ENCODE measurements at regions not wholly inside any gene's neighbourhood (a gene's known extent, or its start where the extent isn't known, plus 50 kb on each side); places are given as distances from the start of the nearest gene placed in this dataset.
"Not testable (repeated sequence)": the region's sequence is repeated elsewhere in the genome, so short reads cannot be mapped to it uniquely, and the experiment has no call there.

DNA sequence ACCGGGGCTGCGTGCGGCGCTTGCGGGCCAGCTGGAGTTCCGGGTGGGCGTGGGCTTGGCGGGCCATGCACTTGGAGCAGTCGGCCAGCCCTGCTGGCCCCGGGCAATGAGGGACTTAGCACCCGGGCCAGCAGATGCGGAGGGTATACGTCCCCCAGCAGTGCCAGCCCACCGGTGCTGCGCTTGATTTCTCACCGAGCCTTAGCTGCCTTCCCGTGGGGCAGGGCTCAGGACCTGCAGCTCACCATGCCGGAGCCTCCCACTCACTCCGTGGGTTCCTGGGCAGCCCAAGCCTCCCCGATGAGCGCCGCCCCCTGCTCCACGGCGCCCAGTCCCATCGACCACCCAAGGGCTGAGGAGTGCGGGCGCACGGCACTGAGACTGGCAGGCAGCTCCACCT lies 51.4 kb upstream of the INPP4B start:
- not testable (repeated sequence) for DNase-seq

GRCh38 chr4:142900622-142901021 lies 54.5 kb upstream of the INPP4B start:
- DNase-seq = no peak

GRCh38 chr4:142901166-142901662 lies 55.1 kb upstream of the INPP4B start:
- DNase-seq = no peak

- not testable (repeated sequence) for DNase-seq
These were observed 57.5 kb upstream of the INPP4B start for GRCh38 chr4:142903617-142904016.

DNA sequence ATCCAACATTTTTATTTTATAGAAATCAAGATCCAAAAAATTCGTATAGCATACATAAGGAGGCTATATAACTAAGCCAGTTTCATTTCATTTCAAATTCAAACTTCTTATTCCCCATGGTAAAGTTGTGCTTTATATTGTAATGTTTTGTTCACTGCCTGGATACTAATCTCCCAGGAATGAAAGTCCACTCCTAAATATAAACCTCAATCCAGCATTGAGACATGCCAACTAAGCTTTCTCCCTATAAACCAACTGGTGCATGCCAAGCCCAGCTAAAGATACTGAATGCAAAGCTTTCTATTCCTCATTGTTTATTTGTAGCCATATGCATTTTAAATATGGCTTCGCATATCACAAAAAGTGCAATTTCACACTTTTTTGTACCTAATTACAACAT lies 63.8 kb upstream of the INPP4B start:
- no peak for DNase-seq

GRCh38 chr4:142913034-142913433 lies 66.9 kb upstream of the INPP4B start:
- no peak for DNase-seq

DNA sequence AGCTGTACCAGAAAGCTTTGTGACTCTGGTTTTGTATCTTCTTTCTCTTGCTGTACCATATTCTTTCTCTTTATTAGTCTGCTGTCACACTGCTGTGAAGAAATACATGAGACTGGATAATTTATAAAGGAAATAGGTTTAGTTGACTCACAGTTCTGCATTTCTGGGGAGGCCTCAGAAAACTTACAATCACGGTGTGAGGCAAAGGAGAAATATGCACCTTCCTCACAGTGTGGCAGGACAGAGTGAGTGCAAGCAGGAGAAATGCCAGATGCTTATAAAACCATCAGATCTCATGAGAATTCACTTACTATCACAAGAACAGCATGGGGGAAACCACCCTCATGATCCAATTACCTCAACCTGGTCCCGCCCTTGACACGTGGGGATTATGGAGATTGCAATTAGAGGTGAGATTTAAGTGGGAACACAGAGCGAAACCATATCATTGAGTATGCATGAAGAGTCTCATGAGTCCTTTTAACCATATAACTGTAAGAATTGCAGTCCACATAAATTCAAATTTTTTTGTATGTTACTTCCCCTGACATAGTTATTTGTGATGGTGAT lies 67.4 kb upstream of the INPP4B start:
- no peak for DNase-seq

DNA sequence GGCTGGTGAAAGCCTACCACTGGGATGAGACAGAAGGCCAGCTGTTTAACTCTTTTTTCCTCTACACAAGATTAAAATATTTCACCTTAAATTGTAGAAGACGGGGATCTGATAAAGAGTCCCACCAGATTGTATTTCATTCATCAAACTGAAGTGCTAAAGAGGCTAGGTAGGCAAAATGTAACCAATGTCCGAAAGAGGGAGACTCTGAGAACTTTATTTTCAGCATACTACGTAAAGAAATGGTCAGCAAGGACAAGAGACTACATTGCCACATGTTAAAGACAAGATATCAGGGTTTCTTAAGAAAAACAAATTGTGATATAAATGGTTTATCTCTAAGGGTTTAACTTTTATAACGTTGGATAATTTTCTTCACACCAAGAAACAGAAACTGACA lies 71.6 kb upstream of the INPP4B start:
- no peak for DNase-seq

DNA sequence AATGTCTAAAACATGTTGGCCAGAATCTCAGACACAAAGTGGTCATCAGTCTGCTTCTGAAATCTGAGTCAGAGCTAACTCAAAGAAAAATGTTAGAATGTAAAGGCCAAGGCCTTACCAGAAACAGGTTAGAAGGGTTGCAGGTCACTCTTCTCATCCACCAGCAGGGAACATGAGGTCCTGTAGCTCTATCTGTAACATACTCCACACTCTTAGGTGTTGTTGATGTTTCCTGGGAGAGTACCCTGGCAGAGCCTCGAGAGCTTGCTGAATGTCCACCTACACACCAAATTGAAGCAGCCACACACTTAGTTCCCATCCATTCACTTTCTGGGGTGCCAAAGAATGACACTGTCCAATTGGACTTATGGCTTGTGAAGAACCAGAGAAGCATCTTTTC lies 76.6 kb upstream of the INPP4B start:
- DNase-seq = no peak

DNA sequence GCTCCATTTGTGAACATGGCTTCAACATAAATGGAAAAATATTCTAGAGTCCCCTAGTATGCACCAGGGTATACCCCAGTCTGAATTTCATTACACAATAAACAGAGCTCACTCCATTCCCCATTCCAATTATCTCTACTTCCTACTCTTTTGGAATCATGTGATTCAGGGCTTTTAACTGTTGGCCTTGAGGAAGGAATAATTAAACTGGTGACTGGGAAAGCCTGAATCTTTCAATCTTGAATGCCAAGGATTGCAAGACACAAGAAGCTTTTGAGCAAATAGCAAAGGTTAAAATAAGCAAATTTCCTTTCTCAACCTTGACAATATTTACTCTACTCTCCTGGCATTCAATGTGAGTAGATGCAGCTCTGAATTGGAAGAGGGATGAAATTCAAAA lies 77.5 kb upstream of the INPP4B start:
- DNase-seq = no peak

GRCh38 chr4:142925161-142925560 lies 79.1 kb upstream of the INPP4B start:
- DNase-seq = no peak

DNA sequence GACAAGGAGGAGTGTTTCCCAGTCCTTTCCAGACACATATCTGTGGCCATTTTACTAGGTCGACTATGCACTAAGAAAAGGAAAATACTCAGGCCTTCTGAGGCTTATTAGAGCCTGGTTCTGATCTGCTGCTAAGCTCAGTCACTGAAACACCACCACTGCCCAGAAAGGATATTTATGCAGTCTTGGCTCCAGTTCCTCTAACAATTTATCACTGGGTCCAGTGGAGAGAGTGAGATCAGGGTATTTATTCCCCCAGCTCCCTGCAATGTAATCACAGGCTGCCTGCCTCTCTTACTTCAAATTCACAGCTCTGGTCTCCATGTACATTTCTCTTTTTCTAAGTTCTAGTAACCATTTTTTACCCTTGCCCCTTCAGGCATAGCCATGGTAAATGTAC lies 81.6 kb upstream of the INPP4B start:
- DNase-seq = no peak

GRCh38 chr4:142929526-142929925 lies 83.4 kb upstream of the INPP4B start:
- DNase-seq = no peak

DNA sequence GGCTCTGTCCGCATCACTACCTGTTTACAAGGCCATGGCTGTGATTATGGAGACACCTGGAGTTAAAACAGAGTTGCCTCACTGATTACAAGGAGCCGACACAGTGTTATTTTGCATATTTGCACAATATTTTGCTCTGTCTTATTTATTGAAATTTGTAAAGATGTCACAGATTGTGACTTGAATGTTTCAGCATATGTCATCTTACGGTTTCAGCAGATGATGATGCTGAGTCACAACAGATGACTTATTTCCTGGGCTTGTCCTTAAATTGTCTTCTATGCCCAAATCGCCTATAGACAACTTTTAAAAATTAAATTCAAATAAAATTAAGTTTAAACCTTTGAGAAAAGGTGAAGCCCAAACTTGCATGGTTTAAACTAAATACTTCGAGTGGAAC lies 87.1 kb upstream of the INPP4B start:
- no peak for DNase-seq

- peak; percentile 16 for DNase-seq
These were observed 94.6 kb upstream of the INPP4B start for GRCh38 chr4:142940425-142941330.

GRCh38 chr4:142944565-142944964 lies 98.5 kb upstream of the INPP4B start:
- DNase-seq = no peak

DNA sequence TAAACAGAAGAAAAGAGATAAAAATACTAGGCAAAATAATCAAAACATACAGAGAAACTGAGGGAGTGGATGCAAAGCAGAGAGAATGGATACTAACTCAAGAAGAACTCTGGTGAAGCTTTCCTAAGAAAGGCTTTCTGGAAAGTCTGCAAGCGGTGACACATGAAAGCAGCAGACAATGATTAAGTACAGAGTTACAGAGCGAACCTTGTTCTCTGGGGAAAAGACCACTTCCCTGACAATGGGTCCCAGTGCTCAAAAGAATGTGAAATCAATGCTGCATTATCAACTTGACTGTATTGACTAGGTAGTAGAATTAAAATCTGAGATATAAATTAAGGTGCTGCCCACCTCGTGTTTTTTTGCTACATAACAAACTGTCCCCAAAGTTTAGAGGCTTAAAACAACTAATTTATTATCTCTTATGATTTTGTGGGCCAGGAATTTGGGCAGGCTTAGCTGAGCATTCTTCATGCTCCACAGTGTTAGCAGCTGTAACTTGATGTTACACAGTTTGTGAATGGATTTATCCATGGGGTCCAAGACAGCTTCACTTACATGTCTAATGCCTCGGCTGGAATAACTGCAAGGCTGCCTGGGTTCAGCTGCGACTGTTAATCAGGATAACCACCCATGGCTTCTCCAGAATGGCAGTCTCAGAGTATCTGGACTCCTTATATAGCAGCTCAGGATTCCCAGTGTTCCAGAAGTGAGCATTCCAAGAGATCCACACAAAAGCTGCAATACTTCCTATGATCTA lies 106.9 kb upstream of the INPP4B start:
- DNase-seq = peak; percentile 19

DNA sequence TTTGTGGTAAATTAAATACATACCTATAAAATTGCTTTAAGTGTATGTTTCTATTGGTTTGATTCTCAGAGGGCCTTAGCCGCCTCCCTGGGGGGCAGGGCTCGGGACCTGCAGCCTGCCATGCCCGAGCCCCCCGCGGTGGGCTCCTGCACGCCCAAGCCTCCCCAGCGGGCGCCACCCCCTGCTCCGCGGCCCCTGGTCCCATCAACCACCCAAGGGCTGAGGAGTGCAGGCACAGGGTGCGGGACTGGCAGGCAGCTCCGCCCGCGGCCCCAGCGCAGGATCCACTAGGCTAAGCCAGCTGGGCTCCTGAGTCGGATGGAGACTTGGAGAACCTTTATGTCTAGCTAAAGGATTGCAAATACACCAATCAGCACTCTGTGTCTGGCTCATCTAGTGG lies 108.3 kb upstream of the INPP4B start:
- no peak for DNase-seq

DNA sequence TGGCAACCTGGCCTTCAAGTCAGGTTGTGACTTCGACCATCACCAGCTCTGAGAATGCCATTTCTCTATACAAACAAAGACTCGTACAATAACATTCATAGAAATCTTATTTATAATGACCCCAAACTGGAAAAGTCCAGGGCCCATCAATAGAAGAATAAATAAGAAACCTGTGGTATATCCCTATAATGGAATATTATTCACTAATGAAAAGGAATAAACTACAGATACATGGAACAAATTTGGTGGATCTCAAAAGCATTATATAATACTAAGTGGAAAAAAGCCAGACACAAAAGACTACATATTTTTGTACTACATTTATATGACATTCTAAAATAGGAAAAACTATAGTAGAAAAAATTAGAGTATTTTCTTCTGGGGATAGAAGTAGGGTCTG lies 109.4 kb upstream of the INPP4B start:
- DNase-seq = no peak

DNA sequence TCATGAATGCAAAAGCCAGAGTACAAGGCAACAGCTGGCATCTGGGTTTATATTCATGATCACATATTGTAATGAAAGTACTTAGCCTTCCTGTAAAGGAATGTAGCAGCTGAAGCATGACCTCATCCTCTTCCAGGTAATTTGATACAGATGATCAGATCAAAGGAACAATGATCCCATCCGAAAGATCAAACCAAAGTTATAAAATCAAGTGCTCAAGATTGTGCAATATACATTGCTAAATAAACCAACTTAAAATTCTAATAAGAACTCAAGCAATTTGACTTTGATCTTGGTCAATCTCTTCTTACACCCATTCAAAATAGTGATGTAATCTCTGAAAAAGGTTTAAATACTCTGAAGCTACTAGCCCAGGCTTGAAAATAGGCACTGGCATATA lies 113.1 kb upstream of the INPP4B start:
- no peak for DNase-seq

GRCh38 chr4:142960126-142960525 lies 114.0 kb upstream of the INPP4B start:
- peak; percentile 23 for DNase-seq

DNA sequence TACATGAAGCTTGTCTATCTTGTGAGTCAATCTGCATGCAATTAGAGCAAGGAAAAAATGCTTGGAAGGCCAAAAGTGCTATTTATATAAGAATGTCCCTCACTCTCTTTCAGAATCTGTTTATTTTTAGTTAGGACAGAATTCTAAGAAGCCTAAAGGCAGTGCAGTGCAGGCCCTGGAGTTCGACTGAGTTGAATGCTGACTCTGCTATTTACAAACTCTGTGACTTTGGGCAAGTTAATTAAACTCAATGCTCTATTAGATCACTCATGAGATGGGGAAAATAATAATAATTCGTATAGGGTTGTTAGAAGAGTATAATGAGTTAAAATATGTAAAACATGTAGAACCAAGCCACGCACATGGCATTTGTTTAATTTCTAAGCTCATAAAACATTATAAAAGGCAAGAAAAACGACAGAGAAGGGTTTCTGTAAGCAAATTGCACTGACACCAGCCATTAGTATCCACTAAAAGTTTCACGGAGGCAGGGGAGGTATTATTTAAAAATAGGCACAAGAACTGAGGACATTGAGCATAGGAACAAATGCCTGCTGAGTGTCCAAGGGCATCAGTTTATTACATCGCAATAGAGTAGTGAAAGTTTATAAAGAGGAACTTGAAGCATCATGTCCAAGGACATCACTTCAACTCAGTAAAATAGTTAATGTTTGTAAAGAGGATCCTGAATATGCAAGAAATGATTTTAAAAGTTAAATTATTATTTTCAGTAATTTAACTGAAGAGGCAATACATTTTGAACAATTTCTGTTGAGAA lies 115.0 kb upstream of the INPP4B start:
- DNase-seq = no peak

- no peak for DNase-seq
These were observed 115.8 kb upstream of the INPP4B start for GRCh38 chr4:142961866-142962265.

All from hindlimb muscle (tissue), 1 donor.